Neutrophil (primary cell): ENCODE measurements at regions not wholly inside any gene's neighbourhood (a gene's known extent, or its start where the extent isn't known, plus 50 kb on each side); places are given as distances from the start of the nearest gene placed in this dataset.

ENCODE experiments used
- H3K27ac ChIP-seq: fragments of 200-600 bp; sonication (generic); 2 replicates; pipeline ENCODE4 v1.5.1; 2016; ENCODE audit warnings: mild to moderate bottlenecking, moderate library complexity
- H3K27me3 ChIP-seq: fragments of 200-600 bp; sonication (generic); 2 replicates; pipeline ENCODE4 v1.6.0; 2016; ENCODE audit warnings: mild to moderate bottlenecking
- H3K36me3 ChIP-seq: fragments of 200-600 bp; sonication (generic); 2 replicates; pipeline ENCODE4 v1.5.1; 2017
- H3K4me1 ChIP-seq, 2 experiments: fragments of 200-600 bp in 1 of 2; sonication (generic) in 1 of 2; 1 replicate in 1 of 2; 2 replicates in 1 of 2; pipeline versions ENCODE4 v1.5.1 to v1.6.1; 2013 to 2016; ENCODE audit warnings: low read depth in 1 of 2, low read length in 1 of 2, mild to moderate bottlenecking in 1 of 2, moderate library complexity in 1 of 2; ENCODE audit not compliant: control insufficient read depth in 1 of 2, insufficient read depth in 1 of 2
- H3K4me3 ChIP-seq, 2 experiments: fragments of 200-600 bp in 1 of 2; sonication (generic) in 1 of 2; 1 replicate in 1 of 2; 2 replicates in 1 of 2; pipeline ENCODE4 v1.5.1; 2013 to 2016; ENCODE audit warnings: low read depth in 1 of 2, low read length in 1 of 2, mild to moderate bottlenecking in 1 of 2, moderate library complexity in 1 of 2
- H3K9me3 ChIP-seq: fragments of 200-600 bp; sonication (generic); 2 replicates; pipeline ENCODE4 v1.5.1; 2016
- CTCF ChIP-seq: fragments of 200-600 bp; sonication (generic); IDR thresholded peaks from 2 replicates; pipeline ENCODE4 v1.5.1; 2016; ENCODE audit warnings: antibody characterized with exemption

GRCh38 chr2:12871694-12872315 lies 155.1 kb downstream of the TRIB2 start:
- no peaks in the 10 kb centered on the region for H3K27me3 ChIP-seq
- H3K36me3 ChIP-seq, result no peaks in the 10 kb centered on the region
- H3K27ac ChIP-seq, result no peak overlapping the region
- TF ChIP-seq CTCF, result no peak
- no peaks in the 10 kb centered on the region for H3K4me1 ChIP-seq
- no peak overlapping the region for H3K4me3 ChIP-seq
- no peaks in the 10 kb centered on the region for H3K9me3 ChIP-seq

GRCh38 chr2:12877761-12878160 lies 161.0 kb downstream of the TRIB2 start:
- Histone ChIP-seq H3K4me1 (no peaks in the 10 kb centered on the region), H3K27me3 (no peaks in the 10 kb centered on the region), H3K27ac (no peak overlapping the region), H3K36me3 (no peaks in the 10 kb centered on the region), H3K9me3 (no peaks in the 10 kb centered on the region), H3K4me3 (no peak overlapping the region)
- no peak for TF ChIP-seq CTCF

- H3K4me1 ChIP-seq, result no peaks in the 10 kb centered on the region
- H3K9me3 ChIP-seq, result no peaks in the 10 kb centered on the region
Measured at GRCh38 chr2:12879649-12880048, 162.9 kb downstream of the TRIB2 start.

GRCh38 chr2:12881952-12882351 lies 165.2 kb downstream of the TRIB2 start:
- Histone ChIP-seq H3K27ac (no peak overlapping the region), H3K4me3 (no peak overlapping the region), H3K9me3 (no peaks in the 10 kb centered on the region), H3K4me1 (no peaks in the 10 kb centered on the region), H3K36me3 (no peaks in the 10 kb centered on the region), H3K27me3 (no peaks in the 10 kb centered on the region)
- no peak for TF ChIP-seq CTCF

More at GRCh38 chr2:12879649-12880048, 162.9 kb downstream of the TRIB2 start:
- no peak overlapping the region for H3K4me3 ChIP-seq
- no peaks in the 10 kb centered on the region for H3K36me3 ChIP-seq
- TF ChIP-seq CTCF, result no peak
- H3K27me3 ChIP-seq, result no peaks in the 10 kb centered on the region
- H3K27ac ChIP-seq, result no peak overlapping the region

- Histone ChIP-seq H3K27ac (no peak overlapping the region), H3K27me3 (no peaks in the 10 kb centered on the region), H3K36me3 (no peaks in the 10 kb centered on the region), H3K4me3 (no peak overlapping the region), H3K9me3 (no peaks in the 10 kb centered on the region), H3K4me1 (no peaks in the 10 kb centered on the region)
- TF ChIP-seq CTCF, result no peak
Measured at GRCh38 chr2:12882393-12882792, 165.7 kb downstream of the TRIB2 start.
